ENCODE measurements at regions not wholly inside any gene's neighbourhood (a gene's known extent, or its start where the extent isn't known, plus 50 kb on each side); places are given as distances from the start of the nearest gene placed in this dataset.

DNA sequence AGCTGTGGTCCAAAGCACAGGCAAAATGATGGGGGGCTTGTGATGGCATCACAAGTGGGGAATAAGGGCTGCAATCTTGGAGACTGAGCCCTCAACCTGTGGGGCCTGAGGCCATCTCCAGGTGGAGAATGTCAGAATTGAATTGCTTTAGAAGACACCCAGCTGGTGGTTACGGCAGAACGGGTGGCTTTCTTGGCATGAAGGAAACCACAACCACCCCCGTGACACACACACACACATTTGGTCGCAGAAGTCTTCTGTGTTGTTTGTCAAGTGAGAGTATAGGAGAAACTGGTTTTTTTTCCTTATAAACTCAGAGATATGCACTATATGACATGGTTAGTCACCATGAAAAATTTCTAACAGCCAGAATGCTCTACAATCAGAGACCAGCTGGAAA is 139.5 kb upstream of the CDH4 start:
- Histone ChIP-seq H3K27ac (no peak overlapping the region), H3K27me3 (no peaks in the 10 kb centered on the region), H3K9me3 (no peaks in the 10 kb centered on the region), H3K36me3 (no peaks in the 10 kb centered on the region), H3K4me3 (no peak overlapping the region), H3K4me1 (ENCODE audit: insufficient read depth) (no peaks in the 10 kb centered on the region)
- TF ChIP-seq POLR2A (IDR thresholded peaks at IDR 0.05) = no peak
- no peak for TF ChIP-seq CTCF (IDR thresholded peaks at IDR 0.05)
- TF ChIP-seq EP300 (IDR thresholded peaks at IDR 0.05) = no peak
- intact Hi-C loops (cut with DNase I) = no loop called here
- 55 to 67% (median 61%) methylated on average over 4 of the region's 4 CpGs for WGBS, 3 donors
- DNase-seq = no peak

DNA sequence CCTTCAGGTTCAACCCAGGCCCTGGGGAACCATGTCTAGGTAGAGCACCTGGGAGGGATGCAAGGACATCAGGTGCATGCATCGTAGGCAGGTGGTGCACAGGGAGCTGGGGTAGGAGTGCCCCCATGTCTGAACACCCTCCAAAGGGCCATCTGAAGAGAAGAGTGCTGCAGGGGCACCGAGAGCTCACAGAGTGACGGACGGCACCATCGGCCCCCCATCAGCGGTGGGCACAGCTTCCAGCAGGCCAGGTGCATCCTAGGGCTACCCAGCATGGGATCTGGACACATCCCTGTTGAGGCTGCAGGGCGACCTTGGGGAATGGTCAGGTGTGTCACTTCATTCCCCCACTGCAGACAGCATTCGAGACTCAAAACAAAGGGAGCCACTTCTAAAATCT is 138.3 kb upstream of the CDH4 start:
- no peaks in the 10 kb centered on the region for H3K36me3 ChIP-seq
- WGBS, 3 donors = 82 to 92% (median 87%) methylated on average over 8 of the region's 8 CpGs

DNA sequence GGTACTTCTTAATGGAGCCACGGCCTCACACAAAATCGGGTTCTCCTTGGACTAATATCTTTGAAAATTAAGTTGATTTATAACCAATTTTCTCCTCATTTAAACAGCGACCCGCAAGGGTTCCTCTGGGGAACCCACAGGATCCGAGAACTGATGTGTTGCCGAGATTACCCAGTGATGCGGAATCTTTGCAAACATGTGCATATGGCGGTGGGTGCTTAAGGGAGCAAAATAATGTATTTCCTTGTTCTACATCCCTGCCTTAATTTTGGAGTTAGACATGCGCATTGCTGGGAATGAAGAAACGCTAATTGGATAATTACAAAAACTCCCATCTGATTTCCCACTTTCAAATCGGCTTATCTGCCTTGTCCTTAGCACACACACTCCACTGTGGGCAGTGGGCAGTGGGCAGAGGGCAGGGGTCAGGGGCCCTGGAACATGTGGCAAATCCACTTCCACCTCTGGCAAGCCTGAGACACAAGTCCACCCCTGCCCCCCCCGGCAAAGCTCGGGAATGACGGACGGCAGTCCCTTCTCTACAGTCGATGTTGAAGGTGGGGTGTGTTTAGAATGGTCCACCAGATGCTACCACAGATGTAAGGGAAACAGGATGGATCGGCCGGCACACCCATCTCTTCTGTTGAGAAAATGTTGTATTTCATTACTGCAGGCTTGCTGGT is 137.4 kb upstream of the CDH4 start:
- Histone ChIP-seq H3K27ac (no peak overlapping the region), H3K36me3 (no peaks in the 10 kb centered on the region), H3K9me3 (no peaks in the 10 kb centered on the region), H3K4me1 (ENCODE audit: insufficient read depth) (no peaks in the 10 kb centered on the region), H3K27me3 (no peaks in the 10 kb centered on the region), H3K4me3 (no peak overlapping the region)
- TF ChIP-seq EP300 (IDR thresholded peaks at IDR 0.05) (no peak), CTCF (IDR thresholded peaks at IDR 0.05) (no peak), POLR2A (IDR thresholded peaks at IDR 0.05) (no peak)
- DNase-seq = no peak
- 84 to 87% (median 85%) methylated on average over 18 of the region's 18 CpGs for WGBS, 3 donors
- intact Hi-C loops (cut with DNase I) = no loop called here

More for the DNA sequence above, 138.3 kb upstream of the CDH4 start:
- no peak overlapping the region for H3K27ac ChIP-seq
- H3K27me3 ChIP-seq = no peaks in the 10 kb centered on the region
- H3K4me1 ChIP-seq (ENCODE audit: insufficient read depth) = no peaks in the 10 kb centered on the region
- no peak overlapping the region for H3K4me3 ChIP-seq
- intact Hi-C loops (cut with DNase I) = no loop called here
- DNase-seq = no peak
- H3K9me3 ChIP-seq = no peaks in the 10 kb centered on the region
- TF ChIP-seq POLR2A (IDR thresholded peaks at IDR 0.05) = no peak
- TF ChIP-seq CTCF (IDR thresholded peaks at IDR 0.05) = no peak
- TF ChIP-seq EP300 (IDR thresholded peaks at IDR 0.05) = no peak

- no peak for TF ChIP-seq CTCF (IDR thresholded peaks at IDR 0.05)
- no peaks in the 10 kb centered on the region for H3K27me3 ChIP-seq
- 43 to 57% (median 47%) methylated on average over 8 of the region's 8 CpGs for WGBS, 3 donors
- H3K36me3 ChIP-seq = no peaks in the 10 kb centered on the region
- no peak overlapping the region for H3K27ac ChIP-seq
- no peak overlapping the region for H3K4me3 ChIP-seq
- intact Hi-C loops (cut with DNase I) = no loop called here
- H3K9me3 ChIP-seq = no peaks in the 10 kb centered on the region
- DNase-seq = no peak
- H3K4me1 ChIP-seq (ENCODE audit: insufficient read depth) = no peaks in the 10 kb centered on the region
These were observed 136.5 kb upstream of the CDH4 start for GRCh38 chr20:61115364-61116065.
